GM19023 (cell line): ENCODE measurements at regions not wholly inside any gene's neighbourhood (a gene's known extent, or its start where the extent isn't known, plus 50 kb on each side); places are given as distances from the start of the nearest gene placed in this dataset.
"Not testable (repeated sequence)": the region's sequence is repeated elsewhere in the genome, so short reads cannot be mapped to it uniquely, and the experiment has no call there.

Experiments used
- ATAC-seq: cut with Tn5 transposase; IDR thresholded peaks from one replicate; pipeline ENCODE4 v1.9.1; 2021; ENCODE audit warnings: mild to moderate bottlenecking, moderate library complexity; ENCODE audit not compliant: unreplicated experiment

DNA sequence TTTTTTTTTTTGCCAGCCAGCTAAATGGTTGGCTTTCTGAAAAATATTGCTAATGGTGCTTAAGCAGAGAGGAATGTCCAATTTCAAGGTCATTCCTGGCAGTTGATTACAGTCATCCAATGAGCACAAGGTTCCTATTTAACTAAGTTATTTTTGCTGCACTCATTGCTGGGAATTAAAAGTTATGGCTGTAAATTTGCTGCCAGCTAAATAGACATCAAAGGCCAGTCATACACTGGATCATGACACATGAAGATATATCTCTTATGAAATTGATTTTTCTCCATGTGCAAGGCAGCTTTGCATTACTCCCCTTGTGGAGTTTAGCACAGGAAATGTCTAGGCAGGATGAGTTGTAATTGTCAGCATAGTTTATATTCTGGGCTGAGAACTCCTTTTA lies 1898.4 kb upstream of the CELF4 start:
- ATAC-seq: no peak

GRCh38 chr18:39462436-39462835 lies 1896.8 kb upstream of the CELF4 start:
- ATAC-seq: no peak

DNA sequence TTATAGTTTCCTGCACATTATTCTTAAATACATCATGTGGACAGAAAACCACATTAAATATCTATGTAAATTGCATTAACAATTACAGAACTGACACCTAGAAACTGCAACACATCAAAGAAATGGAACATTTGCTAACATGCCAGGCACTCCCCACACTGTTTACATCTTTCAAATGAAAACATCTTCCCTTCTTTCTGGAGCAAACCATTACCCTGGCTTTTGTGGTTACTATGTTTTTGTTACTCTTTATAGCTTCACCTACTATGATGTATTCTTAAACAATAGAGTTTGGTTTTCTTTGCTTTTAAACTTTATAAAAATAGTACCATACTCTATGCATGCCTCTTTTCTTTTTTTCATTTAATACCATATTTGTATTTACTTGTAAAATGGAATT lies 1894.5 kb upstream of the CELF4 start:
- ATAC-seq: no peak

DNA sequence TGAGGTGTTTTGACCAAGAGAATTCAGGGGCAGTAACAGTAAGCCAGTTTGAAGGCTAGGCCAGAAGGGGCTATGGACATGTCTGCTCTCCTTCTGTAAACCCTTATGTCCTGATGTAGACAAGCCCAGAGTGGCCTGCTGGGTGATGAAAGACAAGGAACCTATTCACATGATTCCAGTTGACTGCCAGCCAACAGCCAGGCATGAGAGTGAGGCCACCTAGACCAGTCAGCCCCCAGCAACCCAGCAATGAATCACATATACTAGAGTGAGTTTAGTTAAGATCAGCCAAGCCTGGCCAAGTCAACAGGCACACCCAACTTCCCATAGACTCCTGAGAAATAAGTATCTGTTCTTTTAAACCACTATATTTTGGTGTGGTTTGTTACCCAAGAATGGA lies 1889.7 kb upstream of the CELF4 start:
- ATAC-seq: no peak

GRCh38 chr18:39454866-39455265 lies 1889.3 kb upstream of the CELF4 start:
- no peak for ATAC-seq

GRCh38 chr18:39453882-39454281 lies 1888.3 kb upstream of the CELF4 start:
- no peak for ATAC-seq

GRCh38 chr18:39453356-39453755 lies 1887.8 kb upstream of the CELF4 start:
- ATAC-seq: no peak

GRCh38 chr18:39450958-39451357 lies 1885.4 kb upstream of the CELF4 start:
- ATAC-seq: no peak

DNA sequence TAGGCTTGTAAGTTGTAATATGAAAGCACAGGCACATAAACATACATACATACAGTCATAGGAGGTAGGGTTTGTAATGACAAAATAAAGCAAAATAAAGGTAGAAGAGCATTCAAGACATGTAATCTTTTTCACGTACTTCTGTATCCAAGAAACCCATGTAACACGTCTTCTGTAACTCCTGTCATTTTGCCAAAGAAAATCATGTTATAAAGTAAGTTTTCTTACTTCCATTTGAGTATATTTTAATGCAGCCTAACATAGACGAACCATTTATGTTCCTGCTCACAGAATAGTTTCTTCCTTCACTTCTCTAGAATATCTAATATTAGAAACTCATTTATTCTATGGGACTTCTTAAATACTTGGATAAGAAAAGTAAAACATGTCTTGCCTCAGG lies 1884.0 kb upstream of the CELF4 start:
- ATAC-seq: no peak

DNA sequence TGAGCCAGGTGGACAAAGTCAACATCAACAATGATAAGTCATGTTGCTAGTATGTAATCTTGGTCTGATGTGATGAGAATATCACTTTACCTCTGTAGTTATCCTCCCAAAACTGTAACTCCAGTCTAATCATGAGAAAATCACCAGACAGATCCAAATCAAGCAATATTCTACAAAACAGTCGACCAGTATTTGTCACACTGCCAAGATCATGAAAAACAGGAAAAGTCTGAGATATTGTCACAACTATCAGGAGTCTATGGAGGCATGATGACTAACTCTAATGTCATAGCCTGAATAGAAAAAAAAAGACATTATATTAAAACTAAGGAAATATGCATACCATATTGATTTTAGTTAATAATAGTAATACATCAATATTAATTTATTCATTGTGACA lies 1883.3 kb upstream of the CELF4 start:
- no peak for ATAC-seq

- ATAC-seq: not testable (repeated sequence)
Measured at GRCh38 chr18:39444957-39445356, 1879.4 kb upstream of the CELF4 start.

GRCh38 chr18:39441648-39442047 lies 1876.0 kb upstream of the CELF4 start:
- ATAC-seq: no peak

GRCh38 chr18:39435996-39436395 lies 1870.4 kb upstream of the CELF4 start:
- ATAC-seq: no peak

GRCh38 chr18:39435209-39435608 lies 1869.6 kb upstream of the CELF4 start:
- no peak for ATAC-seq

DNA sequence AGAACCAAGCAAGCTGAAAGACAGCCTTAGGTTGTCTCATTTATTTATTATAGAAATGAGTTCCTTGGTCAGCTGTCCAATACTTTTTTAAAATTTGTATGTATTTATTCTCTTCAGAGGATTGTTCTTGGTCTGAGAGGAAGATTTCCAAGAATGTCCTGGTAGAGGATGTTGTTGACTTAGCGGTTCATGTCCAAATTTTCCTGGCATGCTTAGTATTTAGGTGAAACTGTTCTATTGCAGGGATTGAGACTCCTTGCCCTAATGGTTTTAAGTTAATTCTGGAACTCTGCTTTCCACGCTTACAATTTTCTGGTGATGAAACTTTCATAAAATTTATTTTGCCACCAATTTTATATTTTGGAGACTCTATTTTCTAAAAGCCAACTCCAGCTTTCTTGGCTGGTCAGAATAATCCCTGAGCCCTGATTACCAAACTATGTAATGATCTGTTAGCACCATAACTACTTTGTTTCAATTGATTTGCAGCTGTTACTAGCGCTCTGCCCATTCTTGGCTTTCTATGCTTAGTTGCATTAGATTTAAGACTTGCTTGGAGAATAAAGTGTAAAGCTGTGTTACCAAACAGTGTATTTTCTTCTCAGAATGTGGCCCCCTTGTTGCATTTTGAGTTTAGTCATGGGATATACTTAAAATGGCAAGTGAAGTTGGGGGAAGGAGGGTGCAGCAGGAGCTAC lies 1868.8 kb upstream of the CELF4 start:
- no peak for ATAC-seq

- no peak for ATAC-seq
Measured at GRCh38 chr18:39425172-39425850, 1859.7 kb upstream of the CELF4 start.

- ATAC-seq: no peak
Measured at GRCh38 chr18:39424261-39424660, 1858.7 kb upstream of the CELF4 start.

DNA sequence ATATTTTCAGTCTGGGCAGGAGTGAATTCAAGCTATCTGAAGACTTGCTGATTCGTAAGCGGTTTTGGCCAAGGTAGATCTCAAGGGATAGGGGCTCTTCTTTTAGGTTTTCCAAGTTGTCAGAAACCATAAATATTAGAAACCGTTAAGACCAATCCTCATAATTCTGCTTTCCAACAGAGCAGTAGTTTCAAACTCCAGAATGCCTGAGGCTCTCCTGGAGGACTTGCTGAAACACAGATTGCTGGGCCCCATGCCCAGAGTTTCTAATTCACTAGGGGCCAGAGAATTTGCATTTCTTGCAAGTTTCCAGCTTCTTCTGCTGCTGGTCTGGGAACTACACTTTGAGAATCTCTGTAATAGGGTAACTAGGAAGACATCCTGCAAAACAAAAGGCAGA lies 1855.7 kb upstream of the CELF4 start:
- no peak for ATAC-seq

DNA sequence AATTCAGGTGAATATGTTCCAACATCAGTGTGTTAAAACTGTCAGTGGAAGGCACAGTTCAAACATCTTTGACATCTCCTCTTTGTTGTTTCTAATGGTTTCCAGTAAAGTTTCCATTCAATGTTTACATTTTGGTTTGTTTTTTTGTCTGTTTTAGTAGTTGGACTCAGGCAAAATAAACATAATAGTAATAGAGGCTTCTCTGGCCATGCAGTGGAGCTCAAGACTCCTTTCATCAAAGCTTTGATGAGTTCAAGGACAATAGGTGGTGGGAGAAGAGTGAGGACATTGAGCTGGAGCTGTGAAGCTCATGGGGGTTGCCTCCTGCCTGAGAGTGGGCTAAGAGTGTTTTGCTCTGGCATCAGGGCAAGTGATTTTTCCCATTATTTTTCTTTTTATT lies 1853.7 kb upstream of the CELF4 start:
- no peak for ATAC-seq

DNA sequence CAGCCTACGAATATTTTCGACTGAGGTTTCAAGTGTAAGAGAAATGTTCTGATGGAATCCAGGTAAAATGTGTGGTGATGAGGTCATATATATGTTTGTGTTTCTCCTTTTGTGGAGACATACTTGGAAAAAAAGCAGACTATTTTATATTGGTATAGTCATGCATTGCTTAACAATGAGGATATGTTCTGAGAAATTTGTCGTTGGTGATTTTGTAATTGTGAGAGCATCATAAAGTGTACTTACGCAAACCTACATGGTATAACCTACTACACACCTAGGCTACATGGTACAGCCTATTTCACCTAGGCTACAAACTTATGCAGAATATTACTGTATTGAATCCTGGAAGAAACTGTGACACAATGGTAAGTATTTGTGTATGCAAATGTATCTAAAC lies 1849.9 kb upstream of the CELF4 start:
- no peak for ATAC-seq

DNA sequence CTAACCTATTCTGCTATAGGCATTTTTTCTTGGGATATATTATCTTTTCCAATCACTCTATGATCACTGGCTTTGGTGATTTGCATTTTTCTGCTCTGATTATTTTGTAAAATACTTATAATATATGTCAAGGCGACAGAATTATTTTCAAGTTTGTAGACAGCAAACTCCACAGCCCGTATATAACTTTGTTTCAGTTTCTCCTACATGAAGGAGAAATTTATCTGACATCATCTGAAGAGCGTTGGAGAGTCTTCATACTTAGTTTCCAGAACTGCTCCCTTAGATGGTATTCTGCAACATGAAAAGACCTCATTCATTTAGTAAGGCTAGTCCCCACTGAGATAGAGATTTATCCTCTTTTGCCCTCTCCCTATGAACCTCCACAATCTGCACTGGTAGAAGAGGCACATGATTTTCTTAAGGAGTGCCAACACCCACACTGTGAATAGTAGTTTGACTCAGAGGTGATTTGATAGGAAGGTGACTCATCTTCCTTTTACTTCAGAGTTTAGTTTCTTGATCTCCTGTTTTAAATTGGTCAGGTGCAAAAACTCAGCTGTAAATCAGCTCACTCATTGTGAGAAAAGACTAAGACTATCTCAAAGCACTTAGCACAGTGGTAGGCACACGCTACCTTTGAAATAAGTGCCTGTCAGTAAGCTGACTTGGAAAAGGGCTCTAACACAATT lies 1848.6 kb upstream of the CELF4 start:
- no peak for ATAC-seq

- no peak for ATAC-seq
Measured at GRCh38 chr18:39406941-39407340, 1841.3 kb upstream of the CELF4 start.
